ENCODE measurements at regions not wholly inside any gene's neighbourhood (a gene's known extent, or its start where the extent isn't known, plus 50 kb on each side); places are given as distances from the start of the nearest gene placed in this dataset.

DNA sequence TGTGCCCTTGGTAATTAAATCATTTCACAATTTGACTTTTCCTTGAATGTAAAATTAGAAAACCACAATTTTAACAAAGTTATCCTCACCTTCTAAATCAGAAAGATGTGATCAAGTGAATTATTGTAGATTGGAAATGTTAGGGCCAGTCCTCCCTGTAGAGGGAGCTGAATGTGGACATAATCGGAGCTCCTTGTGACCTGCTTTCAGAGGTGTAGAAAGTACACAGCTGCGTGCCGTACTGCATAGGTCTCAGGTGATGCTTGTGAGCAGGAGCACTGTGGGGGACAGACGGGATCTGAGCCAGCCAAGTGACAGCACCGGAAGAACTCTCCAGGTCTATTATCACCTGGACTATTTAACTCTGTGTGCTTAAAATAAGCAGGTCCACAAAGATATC lies 338.0 kb downstream of the AASDHPPT start:
- TF ChIP-seq, protein P1, sequence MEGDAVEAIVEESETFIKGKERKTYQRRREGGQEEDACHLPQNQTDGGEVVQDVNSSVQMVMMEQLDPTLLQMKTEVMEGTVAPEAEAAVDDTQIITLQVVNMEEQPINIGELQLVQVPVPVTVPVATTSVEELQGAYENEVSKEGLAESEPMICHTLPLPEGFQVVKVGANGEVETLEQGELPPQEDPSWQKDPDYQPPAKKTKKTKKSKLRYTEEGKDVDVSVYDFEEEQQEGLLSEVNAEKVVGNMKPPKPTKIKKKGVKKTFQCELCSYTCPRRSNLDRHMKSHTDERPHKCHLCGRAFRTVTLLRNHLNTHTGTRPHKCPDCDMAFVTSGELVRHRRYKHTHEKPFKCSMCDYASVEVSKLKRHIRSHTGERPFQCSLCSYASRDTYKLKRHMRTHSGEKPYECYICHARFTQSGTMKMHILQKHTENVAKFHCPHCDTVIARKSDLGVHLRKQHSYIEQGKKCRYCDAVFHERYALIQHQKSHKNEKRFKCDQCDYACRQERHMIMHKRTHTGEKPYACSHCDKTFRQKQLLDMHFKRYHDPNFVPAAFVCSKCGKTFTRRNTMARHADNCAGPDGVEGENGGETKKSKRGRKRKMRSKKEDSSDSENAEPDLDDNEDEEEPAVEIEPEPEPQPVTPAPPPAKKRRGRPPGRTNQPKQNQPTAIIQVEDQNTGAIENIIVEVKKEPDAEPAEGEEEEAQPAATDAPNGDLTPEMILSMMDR (IDR thresholded peaks at IDR 0.05; ENCODE audit: insufficient read depth, low read length) = no peak
- no peak overlapping the region for H3K4me3 ChIP-seq (ENCODE audit: low read depth, low read length)
- DNase-seq (ENCODE audit: low read depth) = no peak

DNA sequence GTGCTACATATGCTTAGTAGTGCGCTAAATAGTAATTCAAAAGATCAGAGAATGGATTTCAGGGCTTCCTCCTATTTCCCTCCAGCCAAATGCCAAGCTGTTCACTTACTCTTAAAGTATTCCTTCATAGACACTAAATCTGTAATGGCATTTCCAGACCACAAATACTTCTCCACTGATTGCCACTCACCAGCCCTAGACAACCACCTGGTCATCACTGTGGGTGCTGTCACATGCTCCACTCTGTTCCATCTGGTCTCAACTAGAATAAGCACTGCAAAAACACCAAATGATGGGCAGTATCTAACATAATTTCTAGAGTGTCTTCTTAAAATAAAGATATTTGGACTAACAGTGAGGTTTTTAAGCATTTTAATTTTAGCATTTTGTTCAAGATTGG lies 341.3 kb downstream of the AASDHPPT start:
- DNase-seq (ENCODE audit: low read depth) = no peak
- TF ChIP-seq, protein P1 (IDR thresholded peaks at IDR 0.05; ENCODE audit: insufficient read depth, low read length) = no peak
- no peak overlapping the region for H3K4me3 ChIP-seq (ENCODE audit: low read depth, low read length)

DNA sequence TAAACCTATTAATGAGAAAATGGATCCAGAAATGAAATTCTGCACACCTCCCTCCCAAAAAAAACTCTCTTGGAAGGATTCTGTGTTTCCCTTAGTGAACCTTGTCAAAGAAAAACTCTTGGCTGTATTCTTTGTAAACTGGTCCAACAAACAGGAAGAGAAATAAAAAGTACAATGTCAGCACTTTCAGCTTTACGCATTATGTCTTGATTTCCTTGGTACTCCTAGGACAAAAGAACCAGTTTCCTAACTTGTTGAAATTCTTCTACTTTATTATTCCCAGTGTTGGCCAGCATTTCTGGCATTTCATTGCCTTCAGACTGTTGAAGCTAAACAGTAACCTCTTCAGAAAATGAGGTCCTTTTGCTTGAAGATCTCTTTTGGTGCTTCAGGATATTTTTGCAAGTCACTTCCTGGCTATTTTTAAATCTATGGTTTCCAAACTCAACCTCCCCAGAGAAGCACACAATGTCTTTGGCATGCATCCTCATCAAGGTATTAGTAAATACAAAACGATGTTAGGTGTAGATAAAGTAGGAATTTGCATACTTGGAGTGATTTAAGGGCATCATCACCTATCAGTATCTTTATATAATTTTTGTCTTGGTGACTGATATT lies 342.7 kb downstream of the AASDHPPT start:
- H3K4me3 ChIP-seq (ENCODE audit: low read depth, low read length) = no peak overlapping the region
- TF ChIP-seq, protein P1 (IDR thresholded peaks at IDR 0.05; ENCODE audit: insufficient read depth, low read length) = no peak
- peak; percentile 59 for DNase-seq (ENCODE audit: low read depth)

DNA sequence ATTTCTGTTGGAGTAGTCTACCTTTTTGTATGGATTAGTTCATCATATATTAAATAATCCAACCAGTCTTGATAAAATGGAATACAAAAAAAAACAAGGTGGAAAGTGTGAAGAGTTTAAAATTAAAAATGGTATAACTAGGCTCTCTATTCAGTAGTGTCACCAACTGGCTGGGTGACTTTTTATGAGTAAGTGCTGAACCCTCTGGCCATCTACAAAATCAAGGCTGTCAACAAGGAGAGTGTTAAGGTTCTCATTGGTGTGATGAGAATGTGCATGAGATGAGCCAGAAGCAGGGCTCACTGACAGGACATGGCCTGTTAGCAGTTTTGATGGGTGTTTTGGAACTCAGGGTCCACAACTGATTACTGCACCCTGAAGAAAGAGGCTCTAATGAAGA lies 343.2 kb downstream of the AASDHPPT start:
- TF ChIP-seq, protein P1 (IDR thresholded peaks at IDR 0.05; ENCODE audit: insufficient read depth, low read length) = no peak
- no peak overlapping the region for H3K4me3 ChIP-seq (ENCODE audit: low read depth, low read length)
- no peak for DNase-seq (ENCODE audit: low read depth)

DNA sequence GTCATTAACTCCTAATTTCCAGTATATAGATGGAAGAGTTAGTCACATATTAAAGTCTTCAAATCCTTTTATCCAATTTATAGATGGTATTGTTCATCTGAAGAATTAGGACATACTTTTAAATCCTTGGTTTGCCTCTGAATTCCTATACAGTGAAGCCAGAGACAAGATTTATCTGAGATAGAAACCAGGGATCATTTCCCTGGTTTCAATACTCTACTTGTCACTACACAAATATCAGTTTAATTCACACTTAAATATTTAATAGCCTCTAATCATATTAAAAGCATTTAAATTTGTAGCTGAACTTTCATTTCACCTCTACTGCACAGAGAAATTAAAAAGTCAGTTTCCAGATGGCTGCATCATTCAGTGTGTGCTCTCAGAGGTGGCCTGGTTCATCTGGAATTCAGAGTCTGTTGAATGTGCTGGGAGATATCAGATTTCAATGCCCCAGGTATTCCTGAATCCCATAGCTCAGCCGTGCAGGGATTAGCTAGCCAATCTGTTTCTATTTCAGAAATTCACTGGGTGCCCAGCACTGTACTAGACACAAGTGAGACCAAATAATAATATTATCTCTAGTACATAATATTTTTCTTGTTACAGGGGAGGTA lies 344.3 kb downstream of the AASDHPPT start:
- DNase-seq (ENCODE audit: low read depth) = no peak

DNA sequence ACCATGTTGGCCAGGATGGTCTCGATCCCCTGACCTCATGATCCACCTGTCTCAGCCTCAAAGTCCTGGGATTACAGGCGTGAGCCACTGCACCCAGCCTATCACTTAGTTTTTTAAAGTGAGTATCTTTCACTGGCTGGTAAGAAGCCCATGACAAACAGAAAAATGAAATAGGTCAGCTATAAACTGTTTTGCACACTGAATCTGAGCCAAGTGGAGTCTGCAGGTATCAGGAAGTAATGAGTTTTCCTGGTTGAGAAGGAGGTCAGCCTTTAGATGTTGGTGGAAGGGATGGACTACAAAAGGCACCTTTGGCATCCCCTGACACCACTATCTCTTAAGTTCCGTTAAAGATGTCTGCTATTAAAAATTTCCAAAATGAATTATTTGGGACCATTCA lies 345.1 kb downstream of the AASDHPPT start:
- TF ChIP-seq, protein P1 (IDR thresholded peaks at IDR 0.05; ENCODE audit: insufficient read depth, low read length) = no peak
- no peak for DNase-seq (ENCODE audit: low read depth)
- H3K4me3 ChIP-seq (ENCODE audit: low read depth, low read length) = no peak overlapping the region

More for the DNA sequence above, 344.3 kb downstream of the AASDHPPT start:
- H3K4me3 ChIP-seq (ENCODE audit: low read depth, low read length) = no peak overlapping the region
- TF ChIP-seq, protein P1 (IDR thresholded peaks at IDR 0.05; ENCODE audit: insufficient read depth, low read length) = no peak
